ENCODE measurements at regions not wholly inside any gene's neighbourhood (a gene's known extent, or its start where the extent isn't known, plus 50 kb on each side); places are given as distances from the start of the nearest gene placed in this dataset.

DNA sequence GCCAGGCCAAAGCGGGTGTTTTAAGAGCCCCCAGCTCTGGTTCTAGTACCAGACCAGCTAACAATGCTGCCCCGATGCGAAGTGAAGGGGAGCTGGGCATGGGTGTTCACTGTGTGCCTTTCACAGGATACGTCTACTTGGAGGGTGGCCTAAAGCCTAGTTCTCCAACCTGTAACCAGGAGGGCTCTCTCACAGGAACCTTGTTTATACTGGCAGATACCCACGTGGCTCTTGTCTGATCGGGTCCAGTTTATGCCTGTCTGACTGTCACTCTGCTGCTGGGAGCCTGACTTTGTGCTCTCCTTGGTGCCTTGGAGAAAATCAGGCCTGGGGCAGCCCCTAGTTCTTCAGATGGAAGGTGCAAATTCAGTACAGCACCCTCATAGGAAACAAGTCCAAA lies 60.2 kb upstream of the RNF144B start:
- TF ChIP-seq POLR2A (IDR thresholded peaks at IDR 0.05), result no peak
- no peak for TF ChIP-seq EP300 (IDR thresholded peaks at IDR 0.05; ENCODE audit: low read depth)

Measured in transverse colon (tissue), 1 donor.